BLaER1 (cell line): ENCODE measurements at regions not wholly inside any gene's neighbourhood (a gene's known extent, or its start where the extent isn't known, plus 50 kb on each side); places are given as distances from the start of the nearest gene placed in this dataset.
"Not testable (repeated sequence)": the region's sequence is repeated elsewhere in the genome, so short reads cannot be mapped to it uniquely, and the experiment has no call there.

ENCODE experiments used
- H3K27ac ChIP-seq: shearing (Covaris generic); formaldehyde crosslinking; 2 replicates; pipeline ENCODE4 v1.8.1; 2022
- H3K27me3 ChIP-seq: shearing (Covaris generic); formaldehyde crosslinking; 2 replicates; pipeline ENCODE4 v1.8.1; 2022
- H3K36me3 ChIP-seq: shearing (Covaris generic); formaldehyde crosslinking; 2 replicates; pipeline ENCODE4 v1.8.1; 2022
- H3K4me1 ChIP-seq: shearing (Covaris generic); formaldehyde crosslinking; 2 replicates; pipeline ENCODE4 v1.8.1; 2022
- H3K4me2 ChIP-seq: shearing (Covaris generic); formaldehyde crosslinking; 2 replicates; pipeline ENCODE4 v1.8.1; 2022
- H3K4me3 ChIP-seq: shearing (Covaris generic); formaldehyde crosslinking; 2 replicates; pipeline ENCODE4 v1.8.1; 2022
- H3K9ac ChIP-seq: shearing (Covaris generic); formaldehyde crosslinking; 2 replicates; pipeline ENCODE4 v1.8.1; 2022
- H3K9me3 ChIP-seq: shearing (Covaris generic); formaldehyde crosslinking; 2 replicates; pipeline ENCODE4 v1.8.1; 2022
- H4K20me1 ChIP-seq: shearing (Covaris generic); formaldehyde crosslinking; 2 replicates; pipeline ENCODE4 v1.8.1; 2022
- Cebpa-rat ChIP-seq: shearing (Covaris generic); IDR thresholded peaks from 2 replicates; pipeline ENCODE4 v1.8.1; 2022

DNA sequence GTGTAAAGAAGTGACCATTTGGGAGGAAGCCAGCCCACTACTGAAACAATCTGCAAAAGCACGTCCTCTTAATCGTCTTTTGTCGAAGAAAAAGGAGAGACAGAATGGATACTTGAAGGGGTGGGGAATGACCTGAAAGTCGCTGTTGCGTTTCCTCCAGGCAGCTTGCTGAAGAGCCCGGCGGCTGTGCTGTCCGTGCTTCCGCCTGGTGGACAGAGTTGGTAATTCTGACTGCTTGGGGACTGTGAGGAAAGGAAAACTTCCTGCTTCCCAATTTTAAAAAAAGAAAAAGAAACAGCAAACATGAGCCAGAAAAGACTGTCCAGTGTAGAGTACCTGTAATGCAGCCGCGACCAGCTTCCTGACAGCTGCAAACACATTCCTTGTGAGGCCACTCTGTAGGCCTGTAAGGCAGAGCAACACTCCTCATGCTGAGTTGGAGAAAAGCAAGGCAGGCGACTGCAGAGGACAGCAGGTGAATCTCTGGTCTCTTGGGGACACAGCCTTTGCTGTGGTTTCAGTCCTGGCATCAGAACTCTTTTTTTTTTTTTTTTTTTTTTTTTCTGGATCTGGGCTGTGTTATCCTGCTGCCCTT is 251.1 kb upstream of the TBX18 start:
- no peaks in the 10 kb centered on the region for H3K9me3 ChIP-seq
- H3K4me2 ChIP-seq, result no peak overlapping the region
- H3K9ac ChIP-seq, result no peak overlapping the region
- H3K27me3 ChIP-seq, result no peaks in the 10 kb centered on the region
- no peak overlapping the region for H3K4me3 ChIP-seq
- H3K36me3 ChIP-seq, result no peaks in the 10 kb centered on the region
- no peak overlapping the region for H3K27ac ChIP-seq
- H4K20me1 ChIP-seq, result no peaks in the 10 kb centered on the region
- TF ChIP-seq Cebpa-rat, result no peak
- no peaks in the 10 kb centered on the region for H3K4me1 ChIP-seq

GRCh38 chr6:85010865-85011264 is 246.5 kb upstream of the TBX18 start:
- Histone ChIP-seq H3K4me1 (no peaks in the 10 kb centered on the region), H4K20me1 (no peaks in the 10 kb centered on the region), H3K4me2 (no peak overlapping the region), H3K27me3 (no peaks in the 10 kb centered on the region), H3K9ac (no peak overlapping the region), H3K36me3 (no peaks in the 10 kb centered on the region), H3K27ac (no peak overlapping the region), H3K9me3 (no peaks in the 10 kb centered on the region), H3K4me3 (no peak overlapping the region)
- no peak for TF ChIP-seq Cebpa-rat

GRCh38 chr6:85008296-85009009 is 244.1 kb upstream of the TBX18 start:
- no peak overlapping the region for H3K4me2 ChIP-seq
- no peaks in the 10 kb centered on the region for H3K36me3 ChIP-seq
- no peak overlapping the region for H3K27ac ChIP-seq
- no peaks in the 10 kb centered on the region for H4K20me1 ChIP-seq
- TF ChIP-seq Cebpa-rat, result no peak
- no peaks in the 10 kb centered on the region for H3K27me3 ChIP-seq
- no peaks in the 10 kb centered on the region for H3K9me3 ChIP-seq
- no peaks in the 10 kb centered on the region for H3K4me1 ChIP-seq
- no peak overlapping the region for H3K9ac ChIP-seq
- no peak overlapping the region for H3K4me3 ChIP-seq

DNA sequence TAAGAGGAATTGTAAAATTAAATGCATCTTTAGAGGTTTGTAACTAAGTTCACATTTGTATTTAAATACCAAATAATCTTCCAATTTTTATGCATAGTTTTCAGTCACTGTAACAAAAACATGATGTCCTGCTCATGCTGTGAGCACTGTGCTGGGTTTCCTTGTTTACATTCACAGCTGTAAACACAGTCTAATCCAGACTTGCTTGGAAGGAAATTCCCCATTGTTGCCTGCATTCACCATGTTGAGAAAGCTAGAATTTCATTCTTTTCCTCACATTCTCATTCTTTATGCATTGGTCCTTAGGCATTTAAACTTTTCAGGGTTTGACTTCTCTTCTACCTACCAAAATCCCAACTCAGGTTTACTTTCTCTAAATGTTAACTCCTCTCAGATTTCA is 242.0 kb upstream of the TBX18 start:
- Histone ChIP-seq H3K9ac (no peak overlapping the region), H3K27ac (no peak overlapping the region), H3K27me3 (no peaks in the 10 kb centered on the region), H3K4me2 (no peak overlapping the region), H3K36me3 (no peaks in the 10 kb centered on the region), H3K4me1 (no peaks in the 10 kb centered on the region), H4K20me1 (no peaks in the 10 kb centered on the region), H3K4me3 (no peak overlapping the region), H3K9me3 (no peaks in the 10 kb centered on the region)
- no peak for TF ChIP-seq Cebpa-rat

GRCh38 chr6:85005494-85005893 is 241.1 kb upstream of the TBX18 start:
- H3K4me3 ChIP-seq, result no peak overlapping the region
- H3K27ac ChIP-seq, result no peak overlapping the region
- H3K27me3 ChIP-seq, result no peaks in the 10 kb centered on the region
- no peaks in the 10 kb centered on the region for H3K4me1 ChIP-seq
- H3K36me3 ChIP-seq, result no peaks in the 10 kb centered on the region
- no peak overlapping the region for H3K4me2 ChIP-seq
- no peak overlapping the region for H3K9ac ChIP-seq
- H4K20me1 ChIP-seq, result no peaks in the 10 kb centered on the region
- no peak for TF ChIP-seq Cebpa-rat
- H3K9me3 ChIP-seq, result no peaks in the 10 kb centered on the region

- Histone ChIP-seq H3K36me3 (no peaks in the 10 kb centered on the region), H3K27ac (no peak overlapping the region), H3K9me3 (no peaks in the 10 kb centered on the region), H3K4me1 (no peaks in the 10 kb centered on the region), H4K20me1 (no peaks in the 10 kb centered on the region), H3K9ac (no peak overlapping the region), H3K4me2 (no peak overlapping the region), H3K27me3 (no peaks in the 10 kb centered on the region), H3K4me3 (no peak overlapping the region)
- TF ChIP-seq Cebpa-rat, result no peak
These were observed 240.1 kb upstream of the TBX18 start for GRCh38 chr6:85004361-85004995.

- Histone ChIP-seq H3K4me2 (no peak overlapping the region), H4K20me1 (no peaks in the 10 kb centered on the region), H3K9ac (no peak overlapping the region), H3K36me3 (no peaks in the 10 kb centered on the region), H3K4me3 (no peak overlapping the region), H3K27ac (no peak overlapping the region), H3K9me3 (no peaks in the 10 kb centered on the region), H3K27me3 (no peaks in the 10 kb centered on the region), H3K4me1 (no peaks in the 10 kb centered on the region)
- no peak for TF ChIP-seq Cebpa-rat
These were observed 238.4 kb upstream of the TBX18 start for GRCh38 chr6:85002847-85003246.

GRCh38 chr6:85000001-85000400 is 235.6 kb upstream of the TBX18 start:
- Histone ChIP-seq H3K4me3 (no peak overlapping the region), H3K9me3 (no peaks in the 10 kb centered on the region), H3K4me1 (no peaks in the 10 kb centered on the region), H3K4me2 (no peak overlapping the region), H4K20me1 (no peaks in the 10 kb centered on the region), H3K36me3 (no peaks in the 10 kb centered on the region), H3K27ac (no peak overlapping the region), H3K27me3 (no peaks in the 10 kb centered on the region), H3K9ac (no peak overlapping the region)
- TF ChIP-seq Cebpa-rat, result no peak

DNA sequence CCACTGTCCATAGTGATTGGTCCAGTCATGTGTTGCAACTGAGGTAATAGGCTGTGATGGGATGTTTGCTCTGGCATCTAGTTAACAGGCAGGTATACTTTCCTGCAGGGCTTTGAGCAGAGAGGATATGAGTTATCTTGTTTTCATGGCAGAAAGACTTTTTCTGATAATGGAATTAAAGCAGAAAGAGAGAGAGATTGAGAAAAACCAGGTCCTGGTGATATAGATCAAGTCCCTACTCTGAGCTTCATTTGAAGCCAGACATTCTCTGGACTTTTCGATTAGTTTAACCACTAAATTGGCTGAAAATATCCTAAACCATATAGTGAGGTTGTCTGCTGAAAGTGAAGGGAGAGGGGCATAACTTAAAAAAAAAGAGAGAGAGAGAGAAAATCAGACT is 233.8 kb upstream of the TBX18 start:
- Histone ChIP-seq H3K27ac (no peak overlapping the region), H3K4me2 (no peak overlapping the region), H3K27me3 (no peaks in the 10 kb centered on the region), H3K36me3 (no peaks in the 10 kb centered on the region), H3K4me3 (no peak overlapping the region), H3K9ac (no peak overlapping the region), H3K4me1 (no peaks in the 10 kb centered on the region), H3K9me3 (no peaks in the 10 kb centered on the region), H4K20me1 (no peaks in the 10 kb centered on the region)
- TF ChIP-seq Cebpa-rat, result no peak

DNA sequence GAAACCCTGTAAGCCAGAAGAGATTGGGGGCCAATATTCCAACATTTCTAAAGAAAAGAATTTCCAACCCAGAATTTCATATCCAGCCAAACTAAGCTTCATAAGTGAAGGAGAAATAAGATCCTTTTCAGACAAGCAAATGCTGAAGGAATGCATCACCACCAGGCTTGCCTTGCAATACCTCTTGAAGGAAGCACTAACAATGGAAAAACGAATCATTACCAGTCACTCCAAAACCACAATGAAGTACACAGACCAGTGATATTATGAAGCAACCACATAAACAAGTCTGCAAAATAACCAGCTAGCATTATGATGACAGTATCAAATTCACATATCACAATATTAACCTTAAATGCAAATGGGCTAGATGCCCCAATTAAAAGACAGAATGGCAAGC is 224.4 kb upstream of the TBX18 start:
- not testable (repeated sequence) for H3K9ac ChIP-seq, H3K4me3 ChIP-seq, H3K4me2 ChIP-seq, H3K4me1 ChIP-seq, H3K27ac ChIP-seq, H3K36me3 ChIP-seq, H3K27me3 ChIP-seq, H4K20me1 ChIP-seq, H3K9me3 ChIP-seq

GRCh38 chr6:84985490-84985889 is 221.1 kb upstream of the TBX18 start:
- H3K27ac ChIP-seq, H4K20me1 ChIP-seq, H3K27me3 ChIP-seq, H3K9me3 ChIP-seq, H3K9ac ChIP-seq, H3K4me1 ChIP-seq, H3K4me2 ChIP-seq, H3K4me3 ChIP-seq, H3K36me3 ChIP-seq: not testable (repeated sequence)
